ENCODE measurements at regions not wholly inside any gene's neighbourhood (a gene's known extent, or its start where the extent isn't known, plus 50 kb on each side); places are given as distances from the start of the nearest gene placed in this dataset.
"Not testable (repeated sequence)": the region's sequence is repeated elsewhere in the genome, so short reads cannot be mapped to it uniquely, and the experiment has no call there.

DNA sequence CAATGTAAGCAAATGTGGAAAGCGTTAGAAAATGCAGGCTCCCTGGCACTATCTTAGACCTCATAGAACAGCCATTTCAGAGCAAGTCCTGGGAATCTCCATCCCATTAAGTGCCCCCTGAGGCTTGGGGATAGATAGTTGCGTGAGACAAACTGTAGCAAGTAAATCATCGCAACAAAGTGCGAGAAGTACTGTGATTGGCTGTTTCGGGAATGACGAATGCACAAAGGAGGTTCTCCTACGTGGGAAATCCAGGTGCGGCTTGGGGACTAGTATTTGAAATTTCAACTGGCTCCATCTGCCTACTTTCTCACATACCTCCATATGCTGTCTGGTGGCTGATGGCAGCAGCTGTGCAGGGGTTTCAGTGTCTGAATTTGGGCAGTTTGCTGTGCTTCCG is 84.5 kb downstream of the PLEKHG1 start:
- DNase-seq = no peak

GRCh38 chr6:150684714-150685459 is 85.2 kb downstream of the PLEKHG1 start:
- no peak for DNase-seq

DNA sequence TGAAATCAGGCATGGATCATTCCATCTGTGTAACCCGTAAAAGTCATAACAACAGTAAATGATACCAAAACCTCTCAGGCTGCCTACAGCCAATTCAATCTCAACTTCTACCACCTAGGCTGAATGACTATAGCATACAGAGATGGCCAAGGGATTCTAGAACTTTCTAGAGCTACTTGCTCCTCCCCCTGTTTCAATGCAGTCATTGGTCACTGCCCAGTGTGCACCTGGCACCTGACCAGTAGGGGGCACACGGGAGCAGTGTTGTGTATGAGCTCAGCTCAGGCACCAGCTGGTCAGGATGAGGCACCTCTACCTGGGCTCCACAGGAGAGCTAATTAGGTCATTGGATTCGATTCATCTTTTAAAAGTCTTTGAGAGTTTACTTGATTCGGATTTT is 86.2 kb downstream of the PLEKHG1 start:
- DNase-seq = peak; percentile 12

GRCh38 chr6:150686566-150686965 is 86.9 kb downstream of the PLEKHG1 start:
- DNase-seq = no peak

- DNase-seq = no peak
Observed at GRCh38 chr6:150687508-150687907, 87.8 kb downstream of the PLEKHG1 start.

GRCh38 chr6:150689900-150690590 is 90.4 kb downstream of the PLEKHG1 start:
- DNase-seq = no peak

DNA sequence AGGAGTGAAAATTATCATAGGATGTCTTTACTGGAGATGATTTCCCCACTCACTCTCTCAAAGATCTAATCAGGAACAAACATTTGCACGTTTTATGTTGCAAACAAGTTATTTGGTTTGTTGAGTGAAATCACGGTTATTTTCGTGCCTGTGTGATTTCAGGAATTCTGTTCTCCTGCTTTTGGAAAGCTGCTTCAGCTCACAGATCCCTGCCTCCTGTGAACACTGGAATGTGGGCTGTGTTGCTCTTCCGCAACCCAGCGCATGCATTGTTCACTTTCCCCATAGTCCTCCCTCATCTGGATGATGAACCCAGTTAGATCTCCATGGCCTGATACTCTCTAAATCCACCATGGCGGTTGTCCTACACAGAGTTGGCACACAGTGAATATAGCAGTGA is 91.0 kb downstream of the PLEKHG1 start:
- no peak for DNase-seq

DNA sequence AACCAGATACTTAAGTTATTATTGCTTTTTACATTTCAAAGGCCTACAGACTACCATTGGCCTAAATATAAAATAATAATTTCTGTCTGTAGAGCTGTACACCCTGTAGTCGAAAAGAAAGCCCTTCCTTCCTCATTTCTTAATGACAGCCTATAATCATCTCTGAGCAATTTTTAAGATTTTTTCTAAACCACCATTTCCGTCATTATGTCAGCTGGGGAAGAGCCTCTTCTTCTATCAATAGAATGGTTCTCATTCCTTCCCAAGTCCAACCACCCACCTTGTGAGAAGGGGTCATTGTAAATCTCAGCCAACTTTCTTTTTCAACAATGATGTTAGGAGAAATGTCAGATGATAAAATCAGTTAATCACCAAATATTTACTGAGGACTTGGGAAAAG is 91.8 kb downstream of the PLEKHG1 start:
- peak; percentile 75 for DNase-seq

DNA sequence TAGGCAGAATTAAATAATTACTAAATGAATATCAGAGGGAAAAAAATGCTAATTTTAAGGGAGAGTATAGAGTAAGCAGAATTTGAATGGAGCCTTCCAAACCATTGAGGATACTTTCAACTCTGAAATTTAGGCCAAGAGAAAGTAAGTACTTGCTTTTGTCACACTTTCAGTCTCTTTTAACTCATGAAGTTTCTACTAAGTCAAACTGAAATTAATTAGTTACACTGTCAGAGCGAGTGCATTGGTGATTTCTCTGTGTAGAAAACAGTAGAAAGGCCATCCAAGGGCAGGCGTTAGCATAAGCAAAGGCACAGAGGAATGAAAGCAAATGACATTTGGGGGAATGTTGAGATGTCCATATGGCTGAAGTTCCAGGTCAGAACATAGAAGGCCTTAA is 92.9 kb downstream of the PLEKHG1 start:
- DNase-seq = no peak

DNA sequence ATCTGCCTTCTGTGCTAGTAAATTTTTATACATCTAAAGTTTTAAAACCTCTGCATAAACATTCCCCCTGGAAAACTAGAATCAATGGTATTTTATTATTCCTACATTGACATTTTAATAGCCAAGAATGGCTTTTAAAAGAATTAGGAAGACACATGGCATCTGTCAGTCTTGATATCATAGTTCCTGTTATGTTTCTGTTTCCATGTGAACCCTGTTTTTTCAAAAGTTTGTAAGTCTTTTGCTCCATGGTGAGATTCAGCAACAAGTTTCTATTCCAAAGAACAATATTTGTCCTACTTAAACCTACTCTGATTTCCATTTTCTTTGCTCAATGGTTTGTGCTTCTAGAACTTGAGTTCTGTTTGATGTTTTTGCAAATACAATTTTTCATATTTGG is 95.2 kb downstream of the PLEKHG1 start:
- DNase-seq = no peak

DNA sequence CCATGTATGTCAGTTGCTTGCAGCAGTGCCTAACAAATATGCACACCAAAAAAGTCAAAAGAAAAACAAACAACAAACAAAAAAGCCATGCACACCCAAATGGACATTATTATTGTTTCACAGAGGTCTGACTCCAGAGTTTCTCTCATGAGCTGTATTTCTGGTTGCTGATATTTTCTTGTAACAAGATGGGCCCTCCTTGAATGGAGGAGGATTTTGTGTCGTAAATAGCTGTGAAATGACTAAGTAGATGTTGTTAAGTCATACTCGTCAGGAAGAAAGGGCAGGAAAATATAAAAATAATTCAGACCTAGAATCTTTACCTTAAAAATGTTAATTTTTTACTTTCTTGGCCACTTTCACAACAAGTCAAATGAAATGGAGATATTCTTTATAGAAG is 96.0 kb downstream of the PLEKHG1 start:
- DNase-seq = no peak

GRCh38 chr6:150696190-150696589 is 96.5 kb downstream of the PLEKHG1 start:
- DNase-seq = no peak

- DNase-seq = not testable (repeated sequence)
Observed at GRCh38 chr6:150696918-150697317, 97.2 kb downstream of the PLEKHG1 start.

- no peak for DNase-seq
Observed at GRCh38 chr6:150697515-150697914, 97.8 kb downstream of the PLEKHG1 start.

- peak; percentile 57 for DNase-seq
Observed at GRCh38 chr6:150698391-150698790, 98.7 kb downstream of the PLEKHG1 start.

DNA sequence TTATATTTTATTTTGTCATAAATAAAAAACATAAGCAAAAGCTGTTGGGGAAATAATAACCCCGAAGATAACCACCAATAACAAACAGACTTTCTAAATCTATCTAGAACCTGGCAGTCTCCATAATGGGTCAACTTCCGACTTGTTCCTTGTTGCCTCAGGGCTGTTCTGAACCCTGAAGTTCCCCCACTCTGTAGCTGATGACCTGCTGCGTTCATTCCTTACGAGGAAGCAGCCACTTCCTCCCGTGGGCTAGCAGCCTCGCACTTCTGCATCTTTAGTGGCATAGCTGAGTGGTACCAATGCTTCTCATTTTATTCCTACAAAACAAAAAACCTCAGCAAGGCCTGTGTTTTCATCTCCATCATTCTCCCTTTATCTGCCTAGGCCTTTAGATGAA is 103.0 kb downstream of the PLEKHG1 start:
- peak; percentile 64 for DNase-seq

DNA sequence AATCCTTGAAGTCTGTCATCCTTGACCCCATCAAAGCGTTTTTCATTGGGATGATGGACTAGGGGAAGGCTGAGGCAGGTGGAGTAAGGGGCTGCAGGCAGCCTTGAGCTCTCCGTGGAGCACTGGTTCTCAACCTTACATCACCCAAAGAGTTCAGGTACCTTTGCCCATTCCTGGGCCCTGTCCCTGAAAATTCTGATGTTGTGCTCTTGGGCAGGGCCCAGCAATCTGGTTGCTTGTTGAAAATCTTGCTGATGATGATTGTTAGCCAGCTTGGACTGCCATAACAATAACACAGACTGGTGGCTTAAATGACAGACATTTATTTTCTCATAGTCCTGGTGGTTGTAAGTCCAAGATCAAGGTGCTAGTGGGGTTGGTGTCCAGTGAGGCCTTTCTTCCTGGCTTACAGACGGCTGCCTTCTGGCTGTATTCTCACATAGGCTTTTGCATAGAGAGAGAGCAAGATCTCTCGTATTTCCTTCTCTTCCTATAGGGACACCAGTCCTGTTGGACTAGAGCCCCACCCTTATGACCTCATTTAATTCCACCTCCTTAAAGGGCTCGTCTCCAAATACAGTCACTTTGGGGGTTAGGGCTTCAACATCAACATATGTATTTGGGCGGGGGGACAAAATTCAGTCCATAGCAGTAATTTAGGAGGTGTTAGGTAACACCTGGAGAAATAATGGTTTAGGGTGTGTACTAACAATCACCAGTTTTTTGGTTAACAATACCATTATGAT is 104.9 kb downstream of the PLEKHG1 start:
- DNase-seq = no peak

- DNase-seq = no peak
Observed at GRCh38 chr6:150705392-150705791, 105.7 kb downstream of the PLEKHG1 start.

DNA sequence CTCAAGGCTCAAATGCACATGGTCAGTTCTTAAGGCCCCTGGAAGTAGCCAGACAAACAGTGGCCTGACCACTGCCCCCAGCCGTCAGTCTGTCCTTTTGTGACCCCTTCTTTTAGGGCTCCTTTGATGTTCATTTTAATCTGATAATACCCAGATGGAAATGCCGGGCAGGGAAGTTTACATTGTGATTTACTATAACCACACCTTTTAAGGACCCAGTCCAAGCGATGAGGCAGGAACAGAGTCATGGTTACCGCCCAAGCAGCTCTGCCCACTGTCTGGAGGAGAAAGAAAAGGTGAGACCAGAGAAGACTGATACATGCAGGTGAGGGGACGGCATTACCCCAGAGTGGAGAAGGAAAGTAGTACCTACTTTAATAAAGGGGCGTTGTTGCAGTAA is 110.6 kb downstream of the PLEKHG1 start:
- DNase-seq = no peak

GRCh38 chr6:150711061-150711460 is 111.4 kb downstream of the PLEKHG1 start:
- DNase-seq = no peak

GRCh38 chr6:150711584-150712504 is 112.2 kb downstream of the PLEKHG1 start:
- DNase-seq = no peak

GRCh38 chr6:150712505-150713252 is 113.0 kb downstream of the PLEKHG1 start:
- no peak for DNase-seq
